ENCODE measurements at regions not wholly inside any gene's neighbourhood (a gene's known extent, or its start where the extent isn't known, plus 50 kb on each side); places are given as distances from the start of the nearest gene placed in this dataset.

DNA sequence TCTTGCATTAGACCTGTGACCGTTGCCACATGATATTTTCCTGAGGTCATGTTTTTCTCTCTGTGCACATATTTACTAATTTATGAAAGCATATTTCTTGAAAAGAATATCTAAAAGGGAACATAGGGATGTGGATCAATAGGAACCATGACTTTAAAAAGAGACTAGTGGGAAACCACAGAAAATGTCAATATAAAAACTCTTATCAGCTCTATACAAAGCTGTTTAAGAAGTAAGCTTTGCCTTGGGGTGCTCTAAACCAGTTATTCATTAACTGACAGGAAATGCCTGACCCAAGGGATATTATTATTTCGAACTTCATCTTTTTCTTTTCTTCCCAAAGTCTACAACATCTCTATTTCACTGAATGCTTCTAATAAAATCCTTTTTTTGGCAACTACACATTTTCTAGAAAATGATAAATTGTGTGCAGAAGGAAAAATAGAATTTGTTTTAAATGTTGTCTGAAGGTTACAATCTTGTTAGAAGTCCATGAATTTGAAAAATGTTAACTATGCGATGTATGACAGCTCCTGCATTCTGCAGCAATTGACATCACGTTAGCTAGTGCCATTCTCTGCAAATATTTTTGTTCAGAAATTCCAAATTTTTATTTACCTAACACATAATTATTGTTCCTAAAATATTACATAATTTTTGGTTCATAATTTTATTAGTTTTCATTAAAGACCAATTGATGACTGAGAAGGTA lies 345.0 kb downstream of the SLC16A7 start:
- ChIA-PET POLR2A (no interaction called here), CTCF (ENCODE audit: low intra/inter-chr PET ratio) (no interaction called here)
- Histone ChIP-seq H3K36me3 (ENCODE audit: control insufficient read depth, insufficient read depth, low read length) (no peaks in the 10 kb centered on the region), H3K9me1 (ENCODE audit: control insufficient read depth, insufficient read depth, low read length) (no peaks in the 10 kb centered on the region), H3K4me3 (no peak overlapping the region), H3K9ac (ENCODE audit: insufficient read depth in 1 of 2, low read depth in 2 of 2, low read length in 2 of 2) (no peak overlapping the region), H3K4me1 (replicated peaks in 1 of 2; ENCODE audit: control insufficient read depth in 2 of 2, insufficient read depth in 2 of 2, low read length in 2 of 2) (no peaks in the 10 kb centered on the region), H3K27me3 (ENCODE audit: control insufficient read depth in 2 of 2, insufficient read depth in 2 of 2, low read length in 2 of 2) (no peaks in the 10 kb centered on the region), H2AFZ (ENCODE audit: low read depth, low read length) (no peak overlapping the region), H3K9me3 (replicated peaks; ENCODE audit: control insufficient read depth, insufficient read depth, low read depth, low read length) (0 out of 2 replicates have a peak, but pooled peaks cover 2% of the 10 kb centered on the region), H3K4me2 (ENCODE audit: insufficient read depth, low read length) (no peak overlapping the region), H4K20me1 (replicated peaks; ENCODE audit: control insufficient read depth, insufficient read depth, low read length) (no peaks in the 10 kb centered on the region), H3K27ac (ENCODE audit: extremely low read depth, low read depth, low read length) (no peak overlapping the region), H3K79me2 (ENCODE audit: control insufficient read depth, insufficient read depth, low read length) (no peaks in the 10 kb centered on the region)
- in situ Hi-C loops (cut with MboI) (no loop called here), intact Hi-C loops (cut with micrococcal nuclease) (no loop called here)
- no TSS peak for BruUV-seq (replicated peaks)
- FAIRE-seq (no peak), DNase-seq (ENCODE audit: extremely low read depth in 1 of 4, low spot score in 3 of 4) (no peak), ATAC-seq (no peak)
- WGBS (ENCODE audit: insufficient coverage, low coverage, missing lambda C conversion rate) = 6% methylated on average over 4 of the region's 4 CpGs
- TF ChIP-seq, protein P1, sequence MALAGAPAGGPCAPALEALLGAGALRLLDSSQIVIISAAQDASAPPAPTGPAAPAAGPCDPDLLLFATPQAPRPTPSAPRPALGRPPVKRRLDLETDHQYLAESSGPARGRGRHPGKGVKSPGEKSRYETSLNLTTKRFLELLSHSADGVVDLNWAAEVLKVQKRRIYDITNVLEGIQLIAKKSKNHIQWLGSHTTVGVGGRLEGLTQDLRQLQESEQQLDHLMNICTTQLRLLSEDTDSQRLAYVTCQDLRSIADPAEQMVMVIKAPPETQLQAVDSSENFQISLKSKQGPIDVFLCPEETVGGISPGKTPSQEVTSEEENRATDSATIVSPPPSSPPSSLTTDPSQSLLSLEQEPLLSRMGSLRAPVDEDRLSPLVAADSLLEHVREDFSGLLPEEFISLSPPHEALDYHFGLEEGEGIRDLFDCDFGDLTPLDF (CRISPR knock-in tag; IDR thresholded peaks at IDR 0.05) = no peak
- TF ChIP-seq DNMT1 (IDR thresholded peaks at IDR 0.05) (no peak), ZNF23 (CRISPR knock-in tag; IDR thresholded peaks at IDR 0.05) (no peak), SRSF3 (IDR thresholded peaks at IDR 0.05; ENCODE audit: insufficient read depth, low read length) (no peak), TCF7L2 (IDR thresholded peaks at IDR 0.05; ENCODE audit: low read depth, low read length) (no peak), ILK (tag; IDR thresholded peaks at IDR 0.05; ENCODE audit: borderline replicate concordance, low read depth) (no peak), CBFA2T3 (IDR thresholded peaks at IDR 0.05) (no peak), HSF4 (CRISPR knock-in tag; IDR thresholded peaks at IDR 0.05; ENCODE audit: borderline replicate concordance) (no peak), FOXK1 (CRISPR knock-in tag; IDR thresholded peaks at IDR 0.05; ENCODE audit: borderline replicate concordance) (no peak)
- TF ChIP-seq, protein P2, sequence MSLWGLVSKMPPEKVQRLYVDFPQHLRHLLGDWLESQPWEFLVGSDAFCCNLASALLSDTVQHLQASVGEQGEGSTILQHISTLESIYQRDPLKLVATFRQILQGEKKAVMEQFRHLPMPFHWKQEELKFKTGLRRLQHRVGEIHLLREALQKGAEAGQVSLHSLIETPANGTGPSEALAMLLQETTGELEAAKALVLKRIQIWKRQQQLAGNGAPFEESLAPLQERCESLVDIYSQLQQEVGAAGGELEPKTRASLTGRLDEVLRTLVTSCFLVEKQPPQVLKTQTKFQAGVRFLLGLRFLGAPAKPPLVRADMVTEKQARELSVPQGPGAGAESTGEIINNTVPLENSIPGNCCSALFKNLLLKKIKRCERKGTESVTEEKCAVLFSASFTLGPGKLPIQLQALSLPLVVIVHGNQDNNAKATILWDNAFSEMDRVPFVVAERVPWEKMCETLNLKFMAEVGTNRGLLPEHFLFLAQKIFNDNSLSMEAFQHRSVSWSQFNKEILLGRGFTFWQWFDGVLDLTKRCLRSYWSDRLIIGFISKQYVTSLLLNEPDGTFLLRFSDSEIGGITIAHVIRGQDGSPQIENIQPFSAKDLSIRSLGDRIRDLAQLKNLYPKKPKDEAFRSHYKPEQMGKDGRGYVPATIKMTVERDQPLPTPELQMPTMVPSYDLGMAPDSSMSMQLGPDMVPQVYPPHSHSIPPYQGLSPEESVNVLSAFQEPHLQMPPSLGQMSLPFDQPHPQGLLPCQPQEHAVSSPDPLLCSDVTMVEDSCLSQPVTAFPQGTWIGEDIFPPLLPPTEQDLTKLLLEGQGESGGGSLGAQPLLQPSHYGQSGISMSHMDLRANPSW (CRISPR knock-in tag; IDR thresholded peaks at IDR 0.05) = no peak
- TF ChIP-seq, protein P3, sequence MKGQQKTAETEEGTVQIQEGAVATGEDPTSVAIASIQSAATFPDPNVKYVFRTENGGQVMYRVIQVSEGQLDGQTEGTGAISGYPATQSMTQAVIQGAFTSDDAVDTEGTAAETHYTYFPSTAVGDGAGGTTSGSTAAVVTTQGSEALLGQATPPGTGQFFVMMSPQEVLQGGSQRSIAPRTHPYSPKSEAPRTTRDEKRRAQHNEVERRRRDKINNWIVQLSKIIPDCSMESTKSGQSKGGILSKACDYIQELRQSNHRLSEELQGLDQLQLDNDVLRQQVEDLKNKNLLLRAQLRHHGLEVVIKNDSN (CRISPR knock-in tag; IDR thresholded peaks at IDR 0.05) = no peak
- TF ChIP-seq, protein P4, sequence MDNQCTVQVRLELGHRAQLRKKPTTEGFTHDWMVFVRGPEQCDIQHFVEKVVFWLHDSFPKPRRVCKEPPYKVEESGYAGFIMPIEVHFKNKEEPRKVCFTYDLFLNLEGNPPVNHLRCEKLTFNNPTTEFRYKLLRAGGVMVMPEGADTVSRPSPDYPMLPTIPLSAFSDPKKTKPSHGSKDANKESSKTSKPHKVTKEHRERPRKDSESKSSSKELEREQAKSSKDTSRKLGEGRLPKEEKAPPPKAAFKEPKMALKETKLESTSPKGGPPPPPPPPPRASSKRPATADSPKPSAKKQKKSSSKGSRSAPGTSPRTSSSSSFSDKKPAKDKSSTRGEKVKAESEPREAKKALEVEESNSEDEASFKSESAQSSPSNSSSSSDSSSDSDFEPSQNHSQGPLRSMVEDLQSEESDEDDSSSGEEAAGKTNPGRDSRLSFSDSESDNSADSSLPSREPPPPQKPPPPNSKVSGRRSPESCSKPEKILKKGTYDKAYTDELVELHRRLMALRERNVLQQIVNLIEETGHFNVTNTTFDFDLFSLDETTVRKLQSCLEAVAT (IDR thresholded peaks at IDR 0.05) = no peak
- TF ChIP-seq, protein P5, sequence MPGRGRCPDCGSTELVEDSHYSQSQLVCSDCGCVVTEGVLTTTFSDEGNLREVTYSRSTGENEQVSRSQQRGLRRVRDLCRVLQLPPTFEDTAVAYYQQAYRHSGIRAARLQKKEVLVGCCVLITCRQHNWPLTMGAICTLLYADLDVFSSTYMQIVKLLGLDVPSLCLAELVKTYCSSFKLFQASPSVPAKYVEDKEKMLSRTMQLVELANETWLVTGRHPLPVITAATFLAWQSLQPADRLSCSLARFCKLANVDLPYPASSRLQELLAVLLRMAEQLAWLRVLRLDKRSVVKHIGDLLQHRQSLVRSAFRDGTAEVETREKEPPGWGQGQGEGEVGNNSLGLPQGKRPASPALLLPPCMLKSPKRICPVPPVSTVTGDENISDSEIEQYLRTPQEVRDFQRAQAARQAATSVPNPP (IDR thresholded peaks at IDR 0.05; ENCODE audit: borderline replicate concordance, insufficient read depth, insufficient read length) = no peak

Data from K562 (cell line).